ENCODE measurements at regions not wholly inside any gene's neighbourhood (a gene's known extent, or its start where the extent isn't known, plus 50 kb on each side); places are given as distances from the start of the nearest gene placed in this dataset.

- Histone ChIP-seq H3K4me3 (no peak overlapping the region), H3K36me3 (no peaks in the 10 kb centered on the region), H3K27ac (no peak overlapping the region), H3K9me3 (no peaks in the 10 kb centered on the region), H3K4me1 (no peaks in the 10 kb centered on the region), H3K27me3 (no peaks in the 10 kb centered on the region)
- 55 to 84% methylated on average over 1 to 4 of the region's 4 CpGs for WGBS, 2 donors
- DNase-seq (peak in 1 of 2 donors; percentile 15), ATAC-seq (ENCODE audit: low FRiP score in 2 of 2) (peak in 1 of 2 donors; percentile 15)
- TF ChIP-seq EP300 (IDR thresholded peaks at IDR 0.05) (no peak), CTCF (IDR thresholded peaks at IDR 0.05) (no peak), POLR2A (IDR thresholded peaks at IDR 0.05) (no peak), POLR2AphosphoS5 (IDR thresholded peaks at IDR 0.05) (no peak)
Measured at GRCh38 chr10:108097258-108097657, 932.8 kb upstream of the SORCS1 start.

- H3K27ac ChIP-seq = no peak overlapping the region
- no peak overlapping the region for H3K4me3 ChIP-seq
- no peaks in the 10 kb centered on the region for H3K36me3 ChIP-seq
- peak in 1 of 2 donors; percentile 30 for ATAC-seq (ENCODE audit: low FRiP score in 2 of 2)
- no peak for DNase-seq
- WGBS, 2 donors = 88 to 89% methylated on average over 5 to 7 of the region's 7 CpGs
- H3K9me3 ChIP-seq = no peaks in the 10 kb centered on the region
- H3K4me1 ChIP-seq = no peaks in the 10 kb centered on the region
- H3K27me3 ChIP-seq = no peaks in the 10 kb centered on the region
- TF ChIP-seq POLR2A (IDR thresholded peaks at IDR 0.05) = no peak
- no peak for TF ChIP-seq POLR2AphosphoS5 (IDR thresholded peaks at IDR 0.05)
- no peak for TF ChIP-seq CTCF (IDR thresholded peaks at IDR 0.05)
- TF ChIP-seq EP300 (IDR thresholded peaks at IDR 0.05) = no peak
Measured at GRCh38 chr10:108095932-108096925, 931.7 kb upstream of the SORCS1 start.

- 82 to 89% methylated on average over 3 of the region's 3 CpGs for WGBS, 2 donors
- H3K4me1 ChIP-seq = no peaks in the 10 kb centered on the region
- no peak overlapping the region for H3K4me3 ChIP-seq
- TF ChIP-seq POLR2A (IDR thresholded peaks at IDR 0.05) (no peak), POLR2AphosphoS5 (IDR thresholded peaks at IDR 0.05) (no peak)
- H3K36me3 ChIP-seq = no peaks in the 10 kb centered on the region
- ATAC-seq (ENCODE audit: low FRiP score in 2 of 2) (no peak), DNase-seq (no peak)
- H3K9me3 ChIP-seq = no peaks in the 10 kb centered on the region
- no peaks in the 10 kb centered on the region for H3K27me3 ChIP-seq
- no peak overlapping the region for H3K27ac ChIP-seq
Measured at GRCh38 chr10:108090476-108091215, 926.1 kb upstream of the SORCS1 start.

GRCh38 chr10:108086502-108086901, 922.0 kb upstream of the SORCS1 start:
- no peak for ATAC-seq (ENCODE audit: low FRiP score in 2 of 2)
- TF ChIP-seq POLR2A (IDR thresholded peaks at IDR 0.05) = no peak
- no peak for TF ChIP-seq EP300 (IDR thresholded peaks at IDR 0.05)
- no peak for TF ChIP-seq CTCF (IDR thresholded peaks at IDR 0.05)
- no peak for TF ChIP-seq POLR2AphosphoS5 (IDR thresholded peaks at IDR 0.05)
- no peak overlapping the region for H3K27ac ChIP-seq
- no peaks in the 10 kb centered on the region for H3K27me3 ChIP-seq
- DNase-seq = no peak
- no peak overlapping the region for H3K4me3 ChIP-seq
- H3K9me3 ChIP-seq = no peaks in the 10 kb centered on the region
- no peaks in the 10 kb centered on the region for H3K36me3 ChIP-seq
- 88 to 90% methylated on average over 1 of the region's 1 CpG for WGBS, 2 donors
- H3K4me1 ChIP-seq = no peaks in the 10 kb centered on the region

- Histone ChIP-seq H3K4me3 (no peak overlapping the region), H3K36me3 (no peaks in the 10 kb centered on the region), H3K9me3 (no peaks in the 10 kb centered on the region), H3K4me1 (no peaks in the 10 kb centered on the region), H3K27ac (no peak overlapping the region), H3K27me3 (no peaks in the 10 kb centered on the region)
- TF ChIP-seq EP300 (IDR thresholded peaks at IDR 0.05) (no peak), POLR2AphosphoS5 (IDR thresholded peaks at IDR 0.05) (no peak), CTCF (IDR thresholded peaks at IDR 0.05) (no peak), POLR2A (IDR thresholded peaks at IDR 0.05) (no peak)
- WGBS, 2 donors = 58 to 78% methylated on average over 1 of the region's 1 CpG
- ATAC-seq (ENCODE audit: low FRiP score in 2 of 2) (no peak), DNase-seq (no peak)
Measured at GRCh38 chr10:108082596-108082995, 918.1 kb upstream of the SORCS1 start.

Data from upper lobe of left lung (tissue), 6 donors.